ENCODE measurements at regions not wholly inside any gene's neighbourhood (a gene's known extent, or its start where the extent isn't known, plus 50 kb on each side); places are given as distances from the start of the nearest gene placed in this dataset.

DNA sequence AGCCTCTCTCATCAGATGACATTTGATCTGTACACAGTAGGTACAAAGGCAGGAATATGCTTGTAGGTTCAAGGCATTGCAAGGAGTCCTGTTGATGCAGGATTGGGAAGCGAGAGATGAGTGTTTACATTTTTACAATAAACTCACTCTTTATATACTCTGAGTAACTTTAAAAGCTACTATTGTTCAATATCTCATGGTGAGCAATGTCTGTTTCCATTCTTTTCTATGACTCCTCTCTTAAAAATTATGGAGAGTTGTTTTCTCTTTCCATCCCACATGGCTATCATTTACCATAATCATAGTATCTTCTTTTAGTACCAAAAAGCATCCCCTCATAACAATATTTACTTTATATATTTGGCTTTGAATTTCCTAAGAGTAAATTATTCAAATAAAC, 314.0 kb upstream of the CDIN1 start:
- DNase-seq (ENCODE audit: low spot score): no peak

GRCh38 chr15:36271048-36271447, 308.4 kb upstream of the CDIN1 start:
- no peak for DNase-seq (ENCODE audit: low spot score)

- DNase-seq (ENCODE audit: low spot score): no peak
Measured at GRCh38 chr15:36275656-36276055, 303.8 kb upstream of the CDIN1 start.

GRCh38 chr15:36278219-36278618, 301.2 kb upstream of the CDIN1 start:
- peak; percentile 4 for DNase-seq (ENCODE audit: low spot score)

DNA sequence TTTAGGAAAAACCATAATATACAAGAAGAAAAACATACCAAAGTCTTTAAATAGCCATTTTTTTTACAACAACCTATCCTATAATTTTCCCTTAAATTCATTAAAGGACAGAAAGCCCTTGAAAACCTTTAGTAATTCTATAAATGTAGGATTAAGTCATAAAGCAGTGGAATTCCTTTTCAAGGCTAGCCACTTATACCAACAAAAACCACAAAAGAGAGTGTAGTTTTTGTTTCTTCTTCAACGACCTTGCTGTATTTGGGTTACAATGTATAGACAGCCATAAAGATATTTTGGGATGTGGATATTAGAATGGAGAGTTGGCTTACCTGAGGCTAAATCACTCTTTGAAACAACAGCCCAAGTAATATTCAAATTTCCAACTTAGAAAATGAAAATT, 296.6 kb upstream of the CDIN1 start:
- DNase-seq (ENCODE audit: low spot score): no peak

GRCh38 chr15:36284911-36285310, 294.5 kb upstream of the CDIN1 start:
- no peak for DNase-seq (ENCODE audit: low spot score)

GRCh38 chr15:36291501-36291900, 287.9 kb upstream of the CDIN1 start:
- no peak for DNase-seq (ENCODE audit: low spot score)

- DNase-seq (ENCODE audit: low spot score): no peak
Measured at GRCh38 chr15:36294359-36294758, 285.1 kb upstream of the CDIN1 start.

DNA sequence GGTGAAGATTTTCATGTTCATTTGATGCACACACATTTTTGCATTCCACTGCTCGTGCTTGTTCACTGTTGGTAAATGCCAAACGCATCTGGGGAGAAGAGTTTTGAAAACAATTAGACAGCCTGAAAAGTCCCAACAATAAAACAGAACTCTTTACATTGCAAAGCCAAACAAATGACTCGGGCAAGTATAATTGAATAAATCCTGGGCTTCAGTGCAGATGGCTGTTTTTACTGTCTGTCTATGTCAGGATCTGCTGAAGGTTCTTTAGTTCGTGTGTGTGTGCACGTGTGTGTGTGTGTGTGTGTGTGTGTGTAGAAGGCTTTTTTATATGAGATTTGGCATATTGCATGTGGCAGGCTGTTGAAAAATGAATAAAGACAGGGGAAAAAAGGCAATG, 277.5 kb upstream of the CDIN1 start:
- DNase-seq (ENCODE audit: low spot score): no peak

DNA sequence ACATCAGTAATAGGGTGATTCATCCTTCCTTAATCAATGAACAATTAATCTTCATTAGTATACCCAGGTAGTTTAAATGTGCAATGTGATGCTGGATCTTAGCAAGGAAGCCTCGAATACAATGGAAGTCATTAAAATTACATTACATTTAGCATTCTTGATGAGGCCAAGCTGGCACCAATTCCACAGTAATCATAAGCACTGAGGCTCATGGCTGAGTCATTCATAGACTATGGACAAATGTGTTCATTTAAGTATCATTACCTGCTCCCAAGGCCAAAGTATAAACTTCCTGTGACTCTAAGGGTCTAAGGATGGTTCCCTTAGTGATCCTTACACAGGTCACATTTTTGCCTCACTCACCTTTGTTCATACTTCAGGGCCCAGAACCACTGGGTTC, 266.4 kb upstream of the CDIN1 start:
- DNase-seq (ENCODE audit: low spot score): no peak

DNA sequence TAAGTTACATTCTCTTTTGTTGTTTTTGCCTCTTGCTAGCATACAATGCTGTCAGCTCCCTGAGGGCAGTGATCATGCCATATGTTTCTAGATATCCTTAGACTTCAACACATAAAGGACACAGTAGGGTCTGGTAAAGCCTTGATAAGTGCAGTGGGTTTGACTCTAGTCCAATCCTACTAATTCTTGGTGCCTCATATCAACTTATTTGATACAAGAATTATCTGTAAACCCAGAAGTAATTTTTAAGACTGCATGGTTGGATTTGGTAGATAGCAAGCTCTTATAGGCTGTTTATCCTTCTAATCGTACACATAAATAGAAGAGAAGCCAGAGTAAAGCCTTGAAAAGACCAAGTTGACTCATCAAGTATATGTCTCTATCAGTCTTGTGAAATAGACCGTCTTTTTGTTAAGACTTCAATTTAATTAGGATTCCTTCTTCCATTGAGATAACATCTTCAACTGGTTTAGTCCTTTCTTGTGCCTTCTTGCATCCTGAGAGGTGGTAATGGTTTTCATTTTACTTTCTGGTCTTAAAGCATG, 265.6 kb upstream of the CDIN1 start:
- DNase-seq (ENCODE audit: low spot score): no peak

DNA sequence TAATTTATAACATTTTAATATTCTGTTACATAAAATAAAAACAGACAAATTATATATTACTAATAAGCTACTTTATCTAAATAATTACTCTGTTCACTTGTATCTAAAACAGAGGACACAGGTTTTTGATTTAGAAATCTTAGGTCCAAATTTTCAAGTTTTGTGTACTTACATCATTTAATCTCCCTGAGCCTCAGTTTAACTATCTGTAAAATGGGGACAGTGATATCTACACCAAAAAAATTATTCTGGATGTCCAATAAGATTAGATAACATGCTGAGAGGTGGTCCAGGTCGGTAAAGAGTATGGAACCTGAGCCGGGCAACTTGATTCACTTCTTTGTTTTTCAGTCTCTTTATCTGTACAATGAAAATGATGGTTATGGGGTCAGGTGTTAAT, 263.8 kb upstream of the CDIN1 start:
- DNase-seq (ENCODE audit: low spot score): no peak

DNA sequence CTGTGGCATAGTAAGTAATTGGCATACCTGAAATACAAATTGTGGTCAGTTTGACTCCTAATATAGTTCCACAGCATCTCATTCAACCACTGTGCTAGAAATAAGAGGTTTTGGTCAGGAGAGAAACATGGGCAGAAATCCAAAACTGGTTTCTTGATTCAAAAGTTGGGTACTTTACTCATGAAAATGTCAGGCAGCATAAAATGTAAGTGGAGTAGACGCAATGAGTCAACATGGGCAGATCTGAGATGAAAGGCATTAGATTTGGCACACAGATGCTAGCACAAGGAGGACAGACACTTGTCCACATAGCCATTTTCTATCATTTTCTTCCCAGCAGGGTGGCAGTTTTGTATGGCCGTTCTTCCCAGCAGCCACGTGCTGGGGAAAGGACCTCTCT, 255.8 kb upstream of the CDIN1 start:
- no peak for DNase-seq (ENCODE audit: low spot score)

DNA sequence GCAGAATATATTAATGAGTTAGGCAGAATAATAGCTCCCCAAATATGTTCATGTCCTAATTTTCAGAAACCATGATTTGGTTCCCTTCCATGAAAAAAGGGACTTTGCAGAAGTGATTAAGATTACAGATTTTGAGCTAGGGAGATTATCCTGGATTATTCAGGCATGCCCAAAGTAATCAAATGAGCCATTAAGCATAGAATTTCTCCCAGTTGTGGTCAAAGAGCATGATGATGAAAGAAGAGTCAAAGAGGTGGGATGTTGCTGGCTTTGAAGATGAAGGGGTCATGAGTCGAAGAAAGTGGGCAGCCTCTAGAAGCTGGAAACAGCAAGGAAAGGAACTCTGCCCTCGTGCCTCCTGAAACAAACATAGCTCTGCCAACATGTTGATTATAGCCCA, 254.2 kb upstream of the CDIN1 start:
- DNase-seq (ENCODE audit: low spot score): no peak

DNA sequence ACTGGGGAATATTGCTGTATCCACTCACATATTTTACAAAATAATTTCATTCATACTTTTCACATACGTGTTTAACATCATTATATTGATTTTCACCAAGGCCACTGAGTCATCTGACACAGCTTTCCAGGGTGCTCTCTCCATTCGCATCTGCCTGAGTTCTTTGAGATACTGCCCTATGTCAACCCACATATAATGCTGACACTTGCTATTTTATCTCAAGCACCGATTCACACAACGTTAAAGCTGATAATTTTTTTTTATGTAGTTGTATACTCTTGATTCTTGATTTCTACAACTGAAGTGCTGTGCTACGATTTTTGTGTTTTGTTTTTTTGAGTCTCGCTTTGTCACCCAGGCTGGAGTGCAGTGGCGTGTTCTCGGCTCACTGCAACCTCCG, 249.8 kb upstream of the CDIN1 start:
- DNase-seq (ENCODE audit: low spot score): no peak

- DNase-seq (ENCODE audit: low spot score): no peak
Measured at GRCh38 chr15:36330598-36330997, 248.8 kb upstream of the CDIN1 start.

GRCh38 chr15:36331531-36332275, 247.7 kb upstream of the CDIN1 start:
- DNase-seq (ENCODE audit: low spot score): no peak

DNA sequence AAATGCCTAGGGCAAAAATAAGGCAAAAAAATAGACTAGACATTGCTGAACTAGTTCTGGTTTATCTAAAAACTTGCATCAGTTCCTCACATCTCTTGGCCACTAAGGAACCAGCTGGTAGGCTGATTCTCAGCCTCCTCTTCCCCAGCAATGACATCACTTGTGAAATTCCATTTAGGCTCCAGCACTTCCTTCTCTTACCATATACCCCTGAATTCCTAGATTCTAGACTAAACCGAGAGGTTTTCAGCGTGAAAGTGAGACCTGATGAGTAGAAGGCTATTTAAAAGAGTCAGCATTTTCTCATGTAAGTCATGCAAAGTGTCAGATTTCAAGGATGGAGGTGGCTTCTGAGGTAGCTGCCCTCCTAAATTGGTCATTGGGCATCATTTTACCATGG, 247.1 kb upstream of the CDIN1 start:
- DNase-seq (ENCODE audit: low spot score): no peak

DNA sequence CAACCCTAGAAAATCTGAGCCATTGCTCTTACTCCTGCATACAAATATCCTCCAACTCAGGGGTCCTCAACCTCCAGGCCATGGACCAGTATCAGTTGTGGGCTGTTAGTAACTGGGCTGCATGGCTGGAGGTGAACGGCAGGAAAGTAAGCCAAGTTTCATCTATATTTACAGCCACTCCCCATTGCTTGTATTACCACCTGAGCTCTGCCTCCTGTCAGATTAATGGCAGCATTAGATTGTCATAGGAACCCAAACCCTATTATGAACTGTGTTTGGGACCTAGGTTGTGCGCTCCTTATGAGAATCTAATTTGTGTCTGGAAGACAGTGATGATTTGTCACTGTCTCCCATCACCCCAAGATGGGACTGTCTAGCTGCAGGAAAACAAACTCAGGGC, 246.5 kb upstream of the CDIN1 start:
- no peak for DNase-seq (ENCODE audit: low spot score)

DNA sequence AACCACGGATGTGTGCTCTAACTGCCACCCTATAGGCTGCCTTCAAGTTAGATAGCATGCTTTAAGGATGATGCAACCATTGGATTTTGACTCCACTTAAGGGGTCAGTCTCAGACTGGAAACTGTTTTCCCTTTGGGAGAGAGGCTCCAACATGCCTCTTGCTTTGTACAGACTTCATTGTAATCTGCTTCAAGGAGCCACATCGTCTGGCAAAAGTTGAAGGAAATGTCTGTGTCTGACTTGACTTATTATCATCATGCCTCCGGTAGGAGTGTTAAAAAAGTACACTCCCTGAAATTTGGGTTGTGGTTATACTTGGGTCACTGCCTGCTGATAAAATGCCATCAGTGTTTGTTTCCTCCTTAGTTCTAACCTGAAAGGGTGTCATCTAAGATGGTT, 245.4 kb upstream of the CDIN1 start:
- DNase-seq (ENCODE audit: low spot score): peak; percentile 42

GRCh38 chr15:36335224-36335623, 244.2 kb upstream of the CDIN1 start:
- no peak for DNase-seq (ENCODE audit: low spot score)

- no peak for DNase-seq (ENCODE audit: low spot score)
Measured at GRCh38 chr15:36335659-36336058, 243.8 kb upstream of the CDIN1 start.

- no peak for DNase-seq (ENCODE audit: low spot score)
Measured at GRCh38 chr15:36344887-36345286, 234.5 kb upstream of the CDIN1 start.

GRCh38 chr15:36347272-36347858, 232.1 kb upstream of the CDIN1 start:
- no peak for DNase-seq (ENCODE audit: low spot score)

Measured in kidney capillary endothelial cell (primary cell).